DMS153 treated with DMSO at 0.1 percent for 48 hours (cell line): ENCODE measurements at regions not wholly inside any gene's neighbourhood (a gene's known extent, or its start where the extent isn't known, plus 50 kb on each side); places are given as distances from the start of the nearest gene placed in this dataset.

Experiments used
- DNase-seq: peaks from one replicate; lab custom pipeline; 2025; ENCODE audit not compliant: unreplicated experiment; lab: John Stamatoyannopoulos, UW

GRCh38 chr18:43635397-43635796 is 358.1 kb upstream of the SYT4 start:
- DNase-seq = no peak

DNA sequence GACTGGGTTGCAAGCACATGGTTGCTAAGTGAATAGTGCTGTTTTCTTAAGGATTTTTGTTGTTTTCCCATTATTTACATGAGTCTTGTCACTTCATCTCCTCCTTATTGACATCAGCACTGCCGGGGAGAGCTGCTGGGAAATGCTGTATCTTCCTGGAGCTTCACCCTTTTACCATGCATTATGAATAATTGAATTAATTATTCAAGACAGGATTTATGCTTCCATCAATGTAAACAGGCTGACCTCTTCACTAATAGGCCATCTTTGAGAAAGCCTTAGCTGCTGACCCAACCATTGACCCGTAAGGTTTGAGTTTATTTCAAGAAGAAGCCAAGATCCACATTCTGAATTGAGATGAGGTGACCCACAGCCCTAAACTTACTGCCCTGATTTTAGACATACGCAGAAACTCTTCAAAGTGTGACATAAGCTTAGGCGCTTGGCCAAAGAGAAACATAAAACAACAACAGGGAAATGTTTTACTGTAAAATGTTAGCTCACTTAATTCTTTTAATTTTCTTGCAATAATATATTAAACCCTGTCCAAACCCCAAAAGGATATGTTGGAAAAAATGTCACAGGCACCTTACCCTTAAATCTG is 365.5 kb upstream of the SYT4 start:
- no peak for DNase-seq

- no peak for DNase-seq
These were observed 370.7 kb upstream of the SYT4 start for GRCh38 chr18:43648002-43648401.

DNA sequence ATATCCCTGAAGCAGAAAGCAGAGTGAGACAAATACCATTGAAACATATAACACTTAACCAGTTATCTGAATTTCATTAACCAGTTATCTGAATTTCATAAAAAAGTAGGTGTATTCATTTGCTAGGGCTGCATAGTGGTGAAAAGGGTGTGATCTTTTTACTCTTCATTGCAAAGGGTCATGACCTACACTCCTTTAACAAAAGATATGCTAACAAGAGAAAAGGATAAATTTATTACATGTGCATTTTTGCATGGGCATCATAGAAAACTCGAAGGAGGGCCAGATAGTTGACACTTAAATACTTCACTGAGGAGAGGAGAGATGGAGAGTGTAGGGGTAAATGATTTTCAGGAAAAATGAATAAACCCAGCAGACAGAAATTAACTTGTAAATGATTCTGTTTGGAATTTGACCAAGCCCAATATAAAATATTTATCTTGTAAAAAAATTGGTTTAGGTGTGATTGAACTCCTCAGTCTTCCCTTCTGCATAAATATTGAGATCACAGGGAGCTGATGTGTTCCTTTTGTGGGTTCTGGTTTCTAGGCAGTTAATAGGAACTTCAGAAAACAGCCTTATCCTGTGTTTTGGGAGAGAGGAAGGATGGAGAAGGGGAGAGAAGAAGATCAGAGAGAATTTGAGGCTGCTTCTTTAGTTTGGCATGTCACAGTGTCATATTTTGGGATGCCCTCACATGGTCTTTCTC is 372.5 kb upstream of the SYT4 start:
- no peak for DNase-seq

- DNase-seq = no peak
These were observed 373.1 kb upstream of the SYT4 start for GRCh38 chr18:43650426-43650825.

- DNase-seq = no peak
These were observed 373.8 kb upstream of the SYT4 start for GRCh38 chr18:43651057-43651456.

DNA sequence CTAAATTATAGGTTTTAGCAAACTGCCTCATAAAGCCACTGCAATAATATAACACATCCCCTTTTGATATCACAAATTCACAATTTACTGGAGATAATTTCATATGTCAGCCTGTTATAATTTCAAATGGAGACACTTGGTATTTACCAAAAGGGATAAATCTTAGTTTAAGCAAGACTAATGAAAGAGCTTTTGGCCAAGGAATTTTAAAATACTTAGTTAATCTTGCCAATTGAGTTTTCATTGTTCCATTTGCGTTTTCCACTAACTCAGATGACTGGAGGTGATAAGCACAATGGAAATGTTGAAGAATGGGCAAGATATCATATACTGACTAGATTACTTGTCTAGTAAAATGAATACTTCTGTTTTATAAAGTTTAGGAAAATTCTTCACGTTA is 379.3 kb upstream of the SYT4 start:
- no peak for DNase-seq

DNA sequence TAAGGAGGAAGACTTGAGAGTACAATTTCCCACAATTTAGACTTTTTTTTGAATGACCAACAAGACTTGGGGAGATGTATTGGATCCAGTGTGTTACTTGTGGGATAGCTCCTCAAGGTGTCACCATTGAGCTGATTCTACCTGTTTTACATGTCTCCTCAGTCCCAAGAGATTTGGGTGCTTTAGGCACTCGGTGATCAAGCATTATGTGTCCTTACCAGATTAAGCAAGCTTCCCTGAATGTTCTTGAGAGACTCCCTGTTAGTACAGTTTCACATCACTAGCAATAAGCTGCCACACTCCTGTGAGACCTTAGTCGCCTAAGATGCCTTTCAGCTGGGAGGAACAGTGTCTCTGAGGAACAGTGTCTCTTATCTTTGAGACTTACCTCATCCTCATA is 384.3 kb upstream of the SYT4 start:
- peak; percentile 49 for DNase-seq

- no peak for DNase-seq
These were observed 385.4 kb upstream of the SYT4 start for GRCh38 chr18:43662657-43663056.

DNA sequence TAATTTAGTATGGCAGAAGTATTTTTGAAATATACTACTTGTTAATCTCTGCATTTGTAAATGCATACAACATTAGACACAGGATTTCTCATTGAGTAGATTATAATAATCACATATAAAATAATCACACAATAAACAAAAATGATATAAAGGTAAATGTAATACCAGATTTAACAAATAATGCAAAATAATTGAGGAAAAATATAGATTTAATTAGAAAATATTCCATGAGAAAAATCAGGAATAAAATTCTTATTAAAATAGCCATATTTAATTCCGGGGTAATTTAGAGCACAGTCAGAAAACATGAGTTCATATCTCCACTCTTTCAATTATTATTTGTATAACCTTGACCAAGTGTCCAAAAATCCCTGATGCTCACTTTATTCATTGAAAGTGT is 385.9 kb upstream of the SYT4 start:
- DNase-seq = no peak

- no peak for DNase-seq
These were observed 387.3 kb upstream of the SYT4 start for GRCh38 chr18:43664487-43665008.

DNA sequence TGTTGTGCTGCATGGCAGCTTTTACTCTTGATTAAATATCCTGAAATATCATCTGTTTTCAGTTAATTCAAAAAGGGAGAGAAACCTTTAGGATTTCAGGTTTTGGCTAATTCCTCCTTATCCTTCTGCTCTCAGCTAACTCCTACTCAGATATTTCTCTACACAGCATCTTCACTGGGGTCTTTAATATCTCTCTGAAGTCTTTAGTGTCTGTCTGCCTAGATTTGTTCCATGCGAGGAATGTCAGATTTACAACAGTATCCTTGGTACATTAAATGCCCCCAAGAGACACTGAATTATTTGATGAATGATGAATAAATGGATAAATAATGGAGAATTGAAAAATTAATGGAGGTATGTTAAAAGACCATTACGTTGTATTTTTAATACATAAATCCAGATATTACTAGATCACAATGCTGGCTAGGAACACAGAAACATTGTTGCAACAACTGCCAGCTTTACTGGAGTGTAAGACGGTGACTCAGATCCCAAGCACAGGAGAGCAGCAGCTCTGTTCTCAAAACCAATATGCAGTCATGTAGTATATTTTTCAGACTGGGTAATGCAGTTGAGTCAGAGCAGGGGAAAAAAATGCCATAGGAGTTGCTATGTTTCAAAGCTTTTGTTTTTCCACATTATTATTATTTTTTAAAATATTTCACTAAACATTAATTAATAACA is 388.0 kb upstream of the SYT4 start:
- no peak for DNase-seq

DNA sequence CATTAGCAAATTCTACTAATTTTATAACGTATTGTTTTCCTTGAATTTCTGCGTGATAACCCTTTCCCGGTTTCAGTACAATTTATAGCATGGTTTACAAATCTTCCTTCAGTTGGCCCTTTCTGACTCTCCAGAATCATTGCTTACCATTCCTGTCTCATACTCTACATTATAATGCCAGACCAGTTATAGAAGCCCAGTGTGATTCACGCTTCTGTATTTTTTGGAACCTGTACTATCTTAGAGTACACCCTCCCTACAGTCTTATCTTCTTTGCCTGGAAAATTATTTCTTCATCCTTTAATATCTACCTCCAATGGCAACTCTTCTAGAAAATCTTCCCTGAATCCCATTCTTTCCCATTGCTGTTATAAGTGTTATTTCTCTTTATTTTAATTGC is 391.6 kb upstream of the SYT4 start:
- DNase-seq = no peak

DNA sequence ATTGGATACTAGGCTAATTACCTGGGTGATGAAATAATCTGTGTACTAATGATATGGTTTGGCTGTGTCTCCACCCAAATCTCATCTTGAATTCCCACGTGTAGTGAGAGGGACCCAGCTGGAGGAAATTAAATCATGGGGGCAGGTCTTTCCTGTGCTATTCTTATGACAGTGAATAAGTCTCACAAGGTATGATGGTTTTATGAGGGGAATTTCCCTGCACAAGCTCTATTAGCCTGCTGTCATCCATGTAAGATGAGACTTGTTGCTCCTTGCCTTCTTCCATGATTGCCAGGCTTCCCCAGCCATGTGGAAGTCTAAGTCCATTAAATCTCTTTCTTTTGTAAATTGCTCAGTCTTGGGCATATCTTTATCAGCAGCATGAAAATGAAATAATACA is 394.1 kb upstream of the SYT4 start:
- no peak for DNase-seq

DNA sequence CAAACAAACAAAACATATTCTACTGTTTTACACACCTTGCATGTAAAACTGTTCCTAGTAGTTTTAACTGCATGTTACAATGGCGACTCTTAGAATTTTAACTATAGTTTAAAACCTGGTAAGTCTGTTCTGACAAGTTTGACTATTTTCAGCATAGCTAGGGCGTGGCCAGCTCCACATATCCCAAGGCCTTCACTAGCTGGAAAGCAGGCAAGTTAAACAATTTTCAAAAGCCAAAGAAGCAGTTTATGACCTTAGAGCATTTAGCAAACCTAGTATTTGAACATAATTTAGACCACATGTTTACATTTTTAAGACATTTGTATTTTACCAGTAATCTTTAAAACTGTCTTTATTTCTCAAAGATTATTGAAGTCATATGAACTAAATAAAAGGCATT is 402.8 kb upstream of the SYT4 start:
- no peak for DNase-seq

- no peak for DNase-seq
These were observed 404.4 kb upstream of the SYT4 start for GRCh38 chr18:43681661-43682060.

DNA sequence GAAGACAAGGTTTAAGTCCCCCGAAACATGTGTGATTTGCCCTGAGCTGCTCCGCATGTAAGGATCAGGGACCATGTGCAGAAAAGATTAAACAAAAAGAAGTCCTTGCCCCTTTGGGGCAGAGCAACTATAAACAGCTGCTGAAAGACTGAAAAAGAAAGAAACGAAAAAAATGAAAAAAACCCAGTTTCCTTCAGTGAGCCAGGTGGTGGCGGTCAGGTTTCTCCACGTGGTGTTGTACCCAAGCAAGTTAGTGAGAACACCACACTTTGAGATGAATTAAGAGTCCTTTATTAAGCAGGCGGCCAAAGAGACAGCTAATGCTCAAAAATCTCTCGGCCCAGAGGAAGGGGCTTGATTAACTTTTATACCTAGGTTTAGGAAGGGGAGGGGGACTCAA is 404.9 kb upstream of the SYT4 start:
- no peak for DNase-seq

- no peak for DNase-seq
These were observed 409.4 kb upstream of the SYT4 start for GRCh38 chr18:43686709-43687108.

GRCh38 chr18:43692099-43692690 is 414.9 kb upstream of the SYT4 start:
- no peak for DNase-seq

- DNase-seq = no peak
These were observed 425.1 kb upstream of the SYT4 start for GRCh38 chr18:43702399-43702798.

GRCh38 chr18:43703050-43703449 is 425.8 kb upstream of the SYT4 start:
- no peak for DNase-seq

DNA sequence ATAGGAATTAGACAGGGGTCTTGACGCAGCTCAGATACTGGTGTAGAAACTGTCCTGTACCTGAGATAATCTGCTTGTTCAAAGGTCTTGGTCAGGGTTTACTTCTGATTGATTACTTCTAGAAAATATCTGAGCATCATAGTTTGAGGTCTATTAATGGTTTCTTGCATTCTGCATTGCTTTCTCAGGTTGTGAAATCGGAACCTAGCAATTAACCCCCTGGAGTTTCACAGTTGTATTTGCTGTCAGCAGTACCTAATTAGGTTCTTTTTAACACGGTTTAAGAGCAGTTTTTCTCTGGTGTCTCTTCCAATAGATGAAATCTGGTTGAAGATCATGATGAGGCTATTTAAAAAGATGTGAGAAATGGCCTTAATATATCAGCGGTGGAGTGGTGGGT is 428.6 kb upstream of the SYT4 start:
- no peak for DNase-seq
